ENCODE measurements at regions not wholly inside any gene's neighbourhood (a gene's known extent, or its start where the extent isn't known, plus 50 kb on each side); places are given as distances from the start of the nearest gene placed in this dataset.

DNA sequence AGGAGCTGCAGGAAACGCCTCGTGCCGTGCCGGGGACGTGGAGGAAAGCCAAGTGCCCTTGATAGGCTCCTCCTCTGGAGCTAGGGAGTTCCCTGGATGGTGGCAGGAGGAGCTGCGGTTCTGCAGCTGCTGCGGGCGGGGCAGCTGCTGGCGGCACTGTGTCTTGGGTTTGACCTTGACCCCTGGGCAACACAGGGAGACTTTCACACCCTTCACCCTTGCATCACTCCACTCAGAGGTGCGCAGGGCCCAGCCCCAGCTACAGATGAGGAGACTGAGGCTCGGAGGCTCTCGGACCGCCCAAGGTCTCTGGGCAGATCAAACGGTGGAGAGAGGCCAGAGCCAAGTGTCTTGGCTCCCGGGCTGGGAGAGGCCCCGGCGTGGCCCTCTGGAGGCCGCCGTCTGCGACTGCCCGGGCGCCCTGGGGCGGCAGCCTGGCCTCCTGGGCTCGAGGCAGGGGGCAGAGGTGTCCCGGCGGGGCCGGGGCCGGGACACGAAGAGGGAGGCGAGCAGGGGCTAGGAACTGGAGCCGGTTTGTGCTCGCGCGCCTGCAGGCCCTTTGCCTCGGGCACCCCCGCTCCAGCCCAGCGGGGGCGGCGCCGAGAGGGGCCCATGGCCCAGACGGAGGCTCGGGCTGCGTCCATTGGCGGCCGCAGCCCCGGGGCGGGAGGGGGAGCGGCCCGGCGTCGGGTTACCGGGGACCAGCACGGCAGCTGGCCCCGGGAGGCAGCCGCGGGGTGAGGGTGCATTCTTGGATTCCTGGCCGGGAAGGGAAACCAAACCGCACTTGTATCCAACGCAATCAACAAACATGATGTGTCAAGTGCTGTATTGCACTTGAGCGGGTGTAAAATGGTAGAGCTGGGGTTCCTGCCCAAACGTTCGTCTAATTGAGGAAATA is 129.6 kb upstream of the SLC1A4 start (continued):
- TF ChIP-seq REST (tag by site-specific recombination; IDR thresholded peaks at IDR 0.05): 0 out of 2 replicates have a peak, but pooled peaks have one; percentile 11
- TF ChIP-seq ZNF114 (tag by site-specific recombination; IDR thresholded peaks at IDR 0.05): no peak
- TF ChIP-seq ZNF311 (tag by site-specific recombination; IDR thresholded peaks at IDR 0.05; ENCODE audit: borderline replicate concordance): no peak
- TF ChIP-seq, protein P1, sequence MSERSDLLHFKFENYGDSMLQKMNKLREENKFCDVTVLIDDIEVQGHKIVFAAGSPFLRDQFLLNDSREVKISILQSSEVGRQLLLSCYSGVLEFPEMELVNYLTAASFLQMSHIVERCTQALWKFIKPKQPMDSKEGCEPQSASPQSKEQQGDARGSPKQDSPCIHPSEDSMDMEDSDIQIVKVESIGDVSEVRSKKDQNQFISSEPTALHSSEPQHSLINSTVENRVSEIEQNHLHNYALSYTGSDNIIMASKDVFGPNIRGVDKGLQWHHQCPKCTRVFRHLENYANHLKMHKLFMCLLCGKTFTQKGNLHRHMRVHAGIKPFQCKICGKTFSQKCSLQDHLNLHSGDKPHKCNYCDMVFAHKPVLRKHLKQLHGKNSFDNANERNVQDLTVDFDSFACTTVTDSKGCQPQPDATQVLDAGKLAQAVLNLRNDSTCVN (tag by site-specific recombination; optimal IDR thresholded peaks at IDR 0.05): peak; percentile 65
- peak; percentile 83; the same call in 1 of the 2 replicates for TF ChIP-seq GLIS2 (tag by site-specific recombination; IDR thresholded peaks at IDR 0.05)
- TF ChIP-seq ZNF654 (tag by site-specific recombination; IDR thresholded peaks at IDR 0.05; ENCODE audit: low read depth): no peak
- no peak for TF ChIP-seq ZNF530 (tag by site-specific recombination; IDR thresholded peaks at IDR 0.05; ENCODE audit: low read depth)
- TF ChIP-seq ZNF324 (tag by site-specific recombination; IDR thresholded peaks at IDR 0.05): no peak
- TF ChIP-seq SCRT1 (tag by site-specific recombination; IDR thresholded peaks at IDR 0.05; ENCODE audit: borderline replicate concordance): no peak
- TF ChIP-seq, protein P2, sequence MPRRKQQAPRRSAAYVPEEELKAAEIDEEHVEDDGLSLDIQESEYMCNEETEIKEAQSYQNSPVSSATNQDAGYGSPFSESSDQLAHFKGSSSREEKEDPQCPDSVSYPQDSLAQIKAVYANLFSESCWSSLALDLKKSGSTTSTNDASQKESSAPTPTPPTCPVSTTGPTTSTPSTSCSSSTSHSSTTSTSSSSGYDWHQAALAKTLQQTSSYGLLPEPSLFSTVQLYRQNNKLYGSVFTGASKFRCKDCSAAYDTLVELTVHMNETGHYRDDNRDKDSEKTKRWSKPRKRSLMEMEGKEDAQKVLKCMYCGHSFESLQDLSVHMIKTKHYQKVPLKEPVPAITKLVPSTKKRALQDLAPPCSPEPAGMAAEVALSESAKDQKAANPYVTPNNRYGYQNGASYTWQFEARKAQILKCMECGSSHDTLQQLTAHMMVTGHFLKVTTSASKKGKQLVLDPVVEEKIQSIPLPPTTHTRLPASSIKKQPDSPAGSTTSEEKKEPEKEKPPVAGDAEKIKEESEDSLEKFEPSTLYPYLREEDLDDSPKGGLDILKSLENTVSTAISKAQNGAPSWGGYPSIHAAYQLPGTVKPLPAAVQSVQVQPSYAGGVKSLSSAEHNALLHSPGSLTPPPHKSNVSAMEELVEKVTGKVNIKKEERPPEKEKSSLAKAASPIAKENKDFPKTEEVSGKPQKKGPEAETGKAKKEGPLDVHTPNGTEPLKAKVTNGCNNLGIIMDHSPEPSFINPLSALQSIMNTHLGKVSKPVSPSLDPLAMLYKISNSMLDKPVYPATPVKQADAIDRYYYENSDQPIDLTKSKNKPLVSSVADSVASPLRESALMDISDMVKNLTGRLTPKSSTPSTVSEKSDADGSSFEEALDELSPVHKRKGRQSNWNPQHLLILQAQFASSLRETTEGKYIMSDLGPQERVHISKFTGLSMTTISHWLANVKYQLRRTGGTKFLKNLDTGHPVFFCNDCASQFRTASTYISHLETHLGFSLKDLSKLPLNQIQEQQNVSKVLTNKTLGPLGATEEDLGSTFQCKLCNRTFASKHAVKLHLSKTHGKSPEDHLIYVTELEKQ (tag by site-specific recombination; IDR thresholded peaks at IDR 0.05; ENCODE audit: borderline replicate concordance): no peak
- no peak for TF ChIP-seq ZNF544 (tag by site-specific recombination; IDR thresholded peaks at IDR 0.05)
- TF ChIP-seq ZNF777 (tag by site-specific recombination; IDR thresholded peaks at IDR 0.05; ENCODE audit: borderline replicate concordance): no peak
- TF ChIP-seq ZNF19 (tag by site-specific recombination; IDR thresholded peaks at IDR 0.05; ENCODE audit: low read depth): no peak
- no peak for TF ChIP-seq ZNF157 (tag by site-specific recombination; IDR thresholded peaks at IDR 0.05)
- TF ChIP-seq ZNF184 (tag by site-specific recombination; IDR thresholded peaks at IDR 0.05): no peak
- TF ChIP-seq, protein P3, sequence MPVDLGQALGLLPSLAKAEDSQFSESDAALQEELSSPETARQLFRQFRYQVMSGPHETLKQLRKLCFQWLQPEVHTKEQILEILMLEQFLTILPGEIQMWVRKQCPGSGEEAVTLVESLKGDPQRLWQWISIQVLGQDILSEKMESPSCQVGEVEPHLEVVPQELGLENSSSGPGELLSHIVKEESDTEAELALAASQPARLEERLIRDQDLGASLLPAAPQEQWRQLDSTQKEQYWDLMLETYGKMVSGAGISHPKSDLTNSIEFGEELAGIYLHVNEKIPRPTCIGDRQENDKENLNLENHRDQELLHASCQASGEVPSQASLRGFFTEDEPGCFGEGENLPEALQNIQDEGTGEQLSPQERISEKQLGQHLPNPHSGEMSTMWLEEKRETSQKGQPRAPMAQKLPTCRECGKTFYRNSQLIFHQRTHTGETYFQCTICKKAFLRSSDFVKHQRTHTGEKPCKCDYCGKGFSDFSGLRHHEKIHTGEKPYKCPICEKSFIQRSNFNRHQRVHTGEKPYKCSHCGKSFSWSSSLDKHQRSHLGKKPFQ (tag by site-specific recombination; IDR thresholded peaks at IDR 0.05): no peak
- TF ChIP-seq PRDM2 (tag by site-specific recombination; IDR thresholded peaks at IDR 0.05; ENCODE audit: borderline replicate concordance): no peak
- no peak for TF ChIP-seq ZNF155 (tag by site-specific recombination; IDR thresholded peaks at IDR 0.05)
- peak; percentile 53; the same call in 1 of the 2 replicates for TF ChIP-seq TRIM28 (IDR thresholded peaks at IDR 0.05; ENCODE audit: borderline replicate concordance, low read length)
- TF ChIP-seq SALL2 (tag by site-specific recombination; IDR thresholded peaks at IDR 0.05; ENCODE audit: borderline replicate concordance): no peak

All from HEK293 (cell line).